ENCODE measurements at regions not wholly inside any gene's neighbourhood (a gene's known extent, or its start where the extent isn't known, plus 50 kb on each side); places are given as distances from the start of the nearest gene placed in this dataset.

DNA sequence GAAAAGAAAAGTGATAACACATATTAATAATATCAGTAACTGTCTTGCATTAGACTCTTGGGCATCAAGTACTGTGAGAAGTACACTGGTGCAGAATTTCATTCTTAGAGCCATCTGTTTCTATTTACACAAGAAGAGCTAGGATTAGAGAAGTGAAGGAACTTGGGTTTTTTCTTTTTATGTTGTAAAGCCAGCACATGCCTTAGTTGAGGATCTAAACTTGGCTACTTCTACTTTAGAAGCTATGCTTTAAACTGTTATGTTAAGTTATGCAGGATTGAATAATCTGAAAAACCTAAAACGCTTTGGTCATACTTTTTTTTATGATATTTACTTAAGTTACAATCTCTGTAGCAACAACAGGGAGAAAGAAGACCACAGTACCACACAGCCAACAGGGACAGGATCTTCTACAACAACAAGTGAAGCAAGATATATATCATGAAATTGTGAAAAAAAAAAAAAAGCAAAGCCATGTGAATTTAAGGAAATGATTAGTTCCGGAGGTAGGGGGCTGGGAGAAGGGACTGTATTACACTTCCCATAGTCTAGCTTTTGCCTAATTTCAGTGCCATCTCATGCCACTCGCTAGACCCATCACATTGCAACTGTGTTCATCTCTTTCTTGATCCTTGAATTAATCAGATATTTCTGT, 305.1 kb upstream of the GOT2 start:
- TF ChIP-seq, protein P1, sequence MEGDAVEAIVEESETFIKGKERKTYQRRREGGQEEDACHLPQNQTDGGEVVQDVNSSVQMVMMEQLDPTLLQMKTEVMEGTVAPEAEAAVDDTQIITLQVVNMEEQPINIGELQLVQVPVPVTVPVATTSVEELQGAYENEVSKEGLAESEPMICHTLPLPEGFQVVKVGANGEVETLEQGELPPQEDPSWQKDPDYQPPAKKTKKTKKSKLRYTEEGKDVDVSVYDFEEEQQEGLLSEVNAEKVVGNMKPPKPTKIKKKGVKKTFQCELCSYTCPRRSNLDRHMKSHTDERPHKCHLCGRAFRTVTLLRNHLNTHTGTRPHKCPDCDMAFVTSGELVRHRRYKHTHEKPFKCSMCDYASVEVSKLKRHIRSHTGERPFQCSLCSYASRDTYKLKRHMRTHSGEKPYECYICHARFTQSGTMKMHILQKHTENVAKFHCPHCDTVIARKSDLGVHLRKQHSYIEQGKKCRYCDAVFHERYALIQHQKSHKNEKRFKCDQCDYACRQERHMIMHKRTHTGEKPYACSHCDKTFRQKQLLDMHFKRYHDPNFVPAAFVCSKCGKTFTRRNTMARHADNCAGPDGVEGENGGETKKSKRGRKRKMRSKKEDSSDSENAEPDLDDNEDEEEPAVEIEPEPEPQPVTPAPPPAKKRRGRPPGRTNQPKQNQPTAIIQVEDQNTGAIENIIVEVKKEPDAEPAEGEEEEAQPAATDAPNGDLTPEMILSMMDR (IDR thresholded peaks at IDR 0.05) = no peak
- TF ChIP-seq POLR2A (IDR thresholded peaks at IDR 0.05) (no peak), EP300 (IDR thresholded peaks at IDR 0.05) (no peak), POLR2AphosphoS5 (IDR thresholded peaks at IDR 0.05) (no peak)

All from stomach (tissue), 4 donors.